Adrenal gland (tissue), 5 donors: ENCODE measurements at regions not wholly inside any gene's neighbourhood (a gene's known extent, or its start where the extent isn't known, plus 50 kb on each side); places are given as distances from the start of the nearest gene placed in this dataset.

ENCODE experiments used
- POLR2A ChIP-seq, 2 donors: fragments of 450-650 bp; IDR thresholded peaks; one replicate each; pipeline ENCODE4 v1.6.1; 2017; ENCODE audit warnings: antibody characterized with exemption in 2 of 2, mild to moderate bottlenecking in 2 of 2, moderate library complexity in 1 of 2
- TF ChIP-seq, protein P1 (sequence below), 6 experiments: fragments of 450-650 bp in 4 of 6; fragments of 200-600 bp in 2 of 6; sonication (generic) in 1 of 6; IDR thresholded peaks; 1 replicate in 5 of 6; 2 replicates in 1 of 6; pipeline versions ENCODE4 v1.5.1 to v1.8.0; 2016 to 2021; ENCODE audit warnings: antibody characterized with exemption in 6 of 6, mild to moderate bottlenecking in 2 of 6, moderate library complexity in 1 of 6
- donor health status: DM: no; HTN: no; CAD: no.

DNA sequence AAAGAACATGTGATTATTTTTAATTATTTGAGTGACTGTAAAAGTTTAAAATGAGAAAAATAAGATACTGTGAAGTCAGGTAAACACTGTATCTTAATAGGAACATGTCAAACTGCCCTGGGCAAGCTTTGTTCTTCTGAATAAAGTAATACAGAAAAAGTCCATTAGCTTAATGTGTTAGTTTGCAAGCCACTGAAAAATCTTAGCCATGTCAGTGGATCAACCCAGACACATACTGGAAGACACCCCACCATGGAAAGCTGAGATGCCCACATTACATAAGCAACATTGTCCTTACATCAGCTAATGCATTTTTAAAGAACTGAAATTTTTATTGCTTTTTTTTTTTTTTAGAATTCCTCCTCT is 155.2 kb downstream of the BBOX1 start:
- TF ChIP-seq, protein P1, sequence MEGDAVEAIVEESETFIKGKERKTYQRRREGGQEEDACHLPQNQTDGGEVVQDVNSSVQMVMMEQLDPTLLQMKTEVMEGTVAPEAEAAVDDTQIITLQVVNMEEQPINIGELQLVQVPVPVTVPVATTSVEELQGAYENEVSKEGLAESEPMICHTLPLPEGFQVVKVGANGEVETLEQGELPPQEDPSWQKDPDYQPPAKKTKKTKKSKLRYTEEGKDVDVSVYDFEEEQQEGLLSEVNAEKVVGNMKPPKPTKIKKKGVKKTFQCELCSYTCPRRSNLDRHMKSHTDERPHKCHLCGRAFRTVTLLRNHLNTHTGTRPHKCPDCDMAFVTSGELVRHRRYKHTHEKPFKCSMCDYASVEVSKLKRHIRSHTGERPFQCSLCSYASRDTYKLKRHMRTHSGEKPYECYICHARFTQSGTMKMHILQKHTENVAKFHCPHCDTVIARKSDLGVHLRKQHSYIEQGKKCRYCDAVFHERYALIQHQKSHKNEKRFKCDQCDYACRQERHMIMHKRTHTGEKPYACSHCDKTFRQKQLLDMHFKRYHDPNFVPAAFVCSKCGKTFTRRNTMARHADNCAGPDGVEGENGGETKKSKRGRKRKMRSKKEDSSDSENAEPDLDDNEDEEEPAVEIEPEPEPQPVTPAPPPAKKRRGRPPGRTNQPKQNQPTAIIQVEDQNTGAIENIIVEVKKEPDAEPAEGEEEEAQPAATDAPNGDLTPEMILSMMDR (IDR thresholded peaks at IDR 0.05): no peak
- TF ChIP-seq POLR2A (IDR thresholded peaks at IDR 0.05): no peak
